Activated T-cell treated with anti-CD3 and anti-CD28 coated beads, Interleukin-2, amount 50 U/mL, for 4 hours (primary cell): ENCODE measurements at regions not wholly inside any gene's neighbourhood (a gene's known extent, or its start where the extent isn't known, plus 50 kb on each side); places are given as distances from the start of the nearest gene placed in this dataset.
A peak's percentile ranks its signal among the peaks of the same experiment; 100 is the strongest.
"Not testable (repeated sequence)": the region's sequence is repeated elsewhere in the genome, so short reads cannot be mapped to it uniquely, and the experiment has no call there.

Experiments used
- ATAC-seq, 2 donors: fragments of 200-7000 bp; cut with Tn5 transposase; one replicate each; pipeline ENCODE4 v1.10.0; 2021
- DNase-seq: peaks from one replicate; pipeline ENCODE4 v3.0.0-alpha.2; 2020
- H3K27me3 Mint-ChIP-seq: one replicate; pipeline ENCODE4 v1.8.0; 2021; ENCODE audit warnings: low read depth, mixed read lengths
- H3K36me3 Mint-ChIP-seq: one replicate; pipeline ENCODE4 v1.8.0; 2022; ENCODE audit warnings: mixed read lengths; ENCODE audit not compliant: insufficient read depth
- H3K4me1 Mint-ChIP-seq: one replicate; pipeline ENCODE4 v1.8.0; 2021; ENCODE audit warnings: low read depth, mixed read lengths
- H3K4me3 Mint-ChIP-seq: one replicate; pipeline ENCODE4 v1.8.0; 2021; ENCODE audit warnings: mild to moderate bottlenecking, moderate library complexity, mixed read lengths
- H3K9me3 Mint-ChIP-seq: one replicate; pipeline ENCODE4 v1.8.0; 2021; ENCODE audit warnings: mixed read lengths

- no peaks in the 10 kb centered on the region for H3K4me1 Mint-ChIP-seq
- peaks cover 6% of the 10 kb centered on the region for H3K27me3 Mint-ChIP-seq
- H3K4me3 Mint-ChIP-seq: no peak overlapping the region
- ATAC-seq (no peak), DNase-seq (no peak)
- no peaks in the 10 kb centered on the region for H3K9me3 Mint-ChIP-seq
- H3K36me3 Mint-ChIP-seq: no peaks in the 10 kb centered on the region
Measured at GRCh38 chr17:51474764-51475163, 214.4 kb downstream of the UTP18 start.

DNA sequence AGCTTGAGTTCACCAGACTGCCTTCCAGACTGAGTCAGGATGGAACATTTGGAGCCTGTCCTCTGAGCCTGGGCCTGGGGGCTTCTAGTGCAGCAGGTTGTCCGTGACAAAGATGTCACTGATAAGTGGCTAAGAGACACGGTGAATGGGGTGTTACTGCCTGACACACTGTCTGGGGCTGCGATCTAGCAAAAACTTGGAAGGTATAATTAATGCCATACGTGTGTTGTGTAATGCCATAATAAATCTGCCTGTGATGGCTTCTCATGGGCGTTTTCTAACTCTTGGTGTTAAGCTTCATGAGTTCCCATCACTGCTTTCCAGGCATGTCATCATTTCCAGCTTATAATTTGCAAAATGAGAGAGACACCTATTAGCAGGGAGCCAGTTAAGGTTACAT lies 215.4 kb downstream of the UTP18 start:
- ATAC-seq (no peak), DNase-seq (no peak)
- H3K4me3 Mint-ChIP-seq: no peak overlapping the region
- H3K36me3 Mint-ChIP-seq: no peaks in the 10 kb centered on the region
- H3K9me3 Mint-ChIP-seq: peaks cover 6% of the 10 kb centered on the region
- H3K4me1 Mint-ChIP-seq: no peaks in the 10 kb centered on the region
- H3K27me3 Mint-ChIP-seq: peaks cover 6% of the 10 kb centered on the region

DNA sequence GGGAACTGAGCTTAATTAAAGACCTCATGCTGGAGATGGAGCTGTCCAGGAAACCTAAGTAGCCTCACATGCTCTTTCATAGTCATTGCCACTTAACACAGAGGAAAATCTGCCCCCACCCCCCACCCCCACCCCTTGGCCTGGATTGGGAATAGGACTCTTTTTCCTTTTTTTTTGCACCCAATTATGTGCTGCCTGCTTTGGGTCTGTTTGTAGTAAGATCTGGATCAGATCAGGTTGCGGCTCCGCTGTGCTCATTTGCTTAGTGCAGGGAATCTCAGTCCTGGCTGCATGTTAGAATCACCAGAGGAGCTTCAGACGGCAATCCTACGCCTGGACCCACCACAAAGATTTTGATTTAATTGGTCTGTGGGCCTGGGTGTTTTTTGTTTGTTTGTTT lies 219.0 kb downstream of the UTP18 start:
- ATAC-seq: no peak
- no peak for DNase-seq
- Mint-ChIP-seq H3K4me3 (no peak overlapping the region), H3K9me3 (peaks cover 16% of the 10 kb centered on the region), H3K27me3 (peaks cover 6% of the 10 kb centered on the region), H3K4me1 (no peaks in the 10 kb centered on the region), H3K36me3 (no peaks in the 10 kb centered on the region)

DNA sequence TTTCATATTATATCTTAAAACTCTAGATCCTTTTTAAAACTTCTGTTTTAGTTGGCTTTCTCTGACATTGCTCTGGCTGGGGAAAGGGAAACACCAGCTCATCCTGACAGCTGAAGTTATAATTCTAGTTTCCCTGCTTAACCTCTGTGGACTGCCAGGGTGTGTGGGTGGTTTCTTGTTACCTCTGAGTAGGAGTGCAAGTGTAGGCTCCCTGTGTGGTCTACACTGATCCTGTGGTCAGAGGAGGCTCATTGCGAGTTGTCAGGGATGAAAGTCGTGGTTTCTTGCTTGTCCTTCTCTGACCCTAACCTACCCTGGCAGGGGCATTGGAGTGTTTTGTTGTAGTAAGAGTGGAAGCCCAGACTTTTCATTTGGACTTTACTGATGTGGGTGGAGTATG lies 221.0 kb downstream of the UTP18 start:
- Mint-ChIP-seq H3K36me3 (no peaks in the 10 kb centered on the region), H3K9me3 (peaks cover 16% of the 10 kb centered on the region), H3K27me3 (peaks cover 4% of the 10 kb centered on the region), H3K4me1 (no peaks in the 10 kb centered on the region), H3K4me3 (no peak overlapping the region)
- no peak for DNase-seq
- no peak for ATAC-seq

- not testable (repeated sequence) for DNase-seq, H3K36me3 Mint-ChIP-seq, ATAC-seq, H3K27me3 Mint-ChIP-seq, H3K4me1 Mint-ChIP-seq, H3K4me3 Mint-ChIP-seq
- H3K9me3 Mint-ChIP-seq: peaks cover 16% of the 10 kb centered on the region
Measured at GRCh38 chr17:51482248-51482647, 221.9 kb downstream of the UTP18 start.

- H3K4me1 Mint-ChIP-seq: peaks cover 3% of the 10 kb centered on the region
- no peak overlapping the region for H3K4me3 Mint-ChIP-seq
Measured at GRCh38 chr17:51486091-51486490, 225.7 kb downstream of the UTP18 start.

GRCh38 chr17:51486885-51487520 lies 226.7 kb downstream of the UTP18 start:
- peaks cover 7% of the 10 kb centered on the region for H3K27me3 Mint-ChIP-seq
- no peaks in the 10 kb centered on the region for H3K36me3 Mint-ChIP-seq
- H3K4me1 Mint-ChIP-seq: peaks cover 3% of the 10 kb centered on the region
- no peak overlapping the region for H3K4me3 Mint-ChIP-seq
- DNase-seq (no peak), ATAC-seq (no peak)
- H3K9me3 Mint-ChIP-seq: no peaks in the 10 kb centered on the region

More at GRCh38 chr17:51486091-51486490, 225.7 kb downstream of the UTP18 start:
- ATAC-seq (no peak), DNase-seq (no peak)
- H3K9me3 Mint-ChIP-seq: peaks cover 6% of the 10 kb centered on the region
- no peaks in the 10 kb centered on the region for H3K36me3 Mint-ChIP-seq
- H3K27me3 Mint-ChIP-seq: peaks cover 7% of the 10 kb centered on the region

DNA sequence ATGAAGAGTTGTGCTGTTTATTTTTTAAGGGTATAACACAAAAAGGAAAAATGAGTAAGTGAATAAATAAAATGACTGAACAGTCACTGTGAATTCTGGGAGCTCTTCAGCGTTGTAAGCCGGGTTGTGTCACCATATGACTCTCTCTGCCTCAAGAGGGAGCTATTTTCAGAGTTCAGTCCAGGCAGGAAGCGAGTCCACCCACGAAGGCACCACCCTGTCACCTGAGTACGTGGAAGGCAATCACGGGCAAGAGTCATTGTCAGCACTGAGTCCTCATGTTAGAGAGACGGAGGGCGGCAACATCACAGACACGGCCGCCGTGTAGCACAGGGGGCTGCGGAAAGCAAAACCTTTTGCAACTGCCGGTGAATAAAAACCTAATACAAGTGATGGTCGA lies 227.6 kb downstream of the UTP18 start:
- ATAC-seq: peak in 1 of 2 donors; percentile 63
- Mint-ChIP-seq H3K4me1 (peaks cover 3% of the 10 kb centered on the region), H3K9me3 (no peaks in the 10 kb centered on the region), H3K27me3 (peaks cover 7% of the 10 kb centered on the region), H3K36me3 (no peaks in the 10 kb centered on the region), H3K4me3 (no peak overlapping the region)
- DNase-seq: peak; percentile 15

GRCh38 chr17:51491416-51491815 lies 231.1 kb downstream of the UTP18 start:
- H3K9me3 Mint-ChIP-seq: no peaks in the 10 kb centered on the region
- H3K36me3 Mint-ChIP-seq: no peaks in the 10 kb centered on the region
- DNase-seq: no peak
- no peak for ATAC-seq
- peaks cover 7% of the 10 kb centered on the region for H3K27me3 Mint-ChIP-seq
- no peak overlapping the region for H3K4me3 Mint-ChIP-seq
- peaks cover 3% of the 10 kb centered on the region for H3K4me1 Mint-ChIP-seq

- Mint-ChIP-seq H3K36me3 (no peaks in the 10 kb centered on the region), H3K4me3 (no peak overlapping the region), H3K27me3 (no peaks in the 10 kb centered on the region), H3K4me1 (no peaks in the 10 kb centered on the region), H3K9me3 (no peaks in the 10 kb centered on the region)
- DNase-seq (no peak), ATAC-seq (no peak)
Measured at GRCh38 chr17:51493206-51493605, 232.9 kb downstream of the UTP18 start.

DNA sequence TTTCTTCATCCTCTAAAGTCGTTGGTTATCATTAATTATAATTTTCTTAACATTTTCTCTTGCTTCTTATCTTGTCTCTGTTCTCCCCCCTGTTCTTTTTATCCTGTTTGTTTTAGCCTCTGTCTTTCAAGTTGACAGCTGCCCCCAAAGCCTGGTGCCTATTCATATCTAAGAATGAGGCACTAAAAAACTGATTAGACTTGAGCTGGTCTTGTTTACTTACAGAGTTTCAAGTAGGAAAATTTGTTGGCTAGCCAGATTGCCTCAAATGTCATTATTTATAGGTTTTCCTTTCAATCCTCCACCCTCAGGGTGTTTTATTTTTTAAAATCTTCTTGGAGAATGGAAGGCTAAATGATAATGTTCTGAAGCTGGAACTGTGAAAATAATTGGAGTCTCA lies 236.0 kb downstream of the UTP18 start:
- H3K27me3 Mint-ChIP-seq: no peaks in the 10 kb centered on the region
- no peak overlapping the region for H3K4me3 Mint-ChIP-seq
- no peak for DNase-seq
- no peaks in the 10 kb centered on the region for H3K4me1 Mint-ChIP-seq
- no peak for ATAC-seq
- no peaks in the 10 kb centered on the region for H3K36me3 Mint-ChIP-seq
- H3K9me3 Mint-ChIP-seq: no peaks in the 10 kb centered on the region

GRCh38 chr17:51499897-51500296 lies 239.6 kb downstream of the UTP18 start:
- Mint-ChIP-seq H3K27me3 (peaks cover 9% of the 10 kb centered on the region), H3K36me3 (no peaks in the 10 kb centered on the region), H3K4me3 (no peak overlapping the region), H3K9me3 (no peaks in the 10 kb centered on the region), H3K4me1 (no peaks in the 10 kb centered on the region)
- ATAC-seq (no peak), DNase-seq (no peak)

DNA sequence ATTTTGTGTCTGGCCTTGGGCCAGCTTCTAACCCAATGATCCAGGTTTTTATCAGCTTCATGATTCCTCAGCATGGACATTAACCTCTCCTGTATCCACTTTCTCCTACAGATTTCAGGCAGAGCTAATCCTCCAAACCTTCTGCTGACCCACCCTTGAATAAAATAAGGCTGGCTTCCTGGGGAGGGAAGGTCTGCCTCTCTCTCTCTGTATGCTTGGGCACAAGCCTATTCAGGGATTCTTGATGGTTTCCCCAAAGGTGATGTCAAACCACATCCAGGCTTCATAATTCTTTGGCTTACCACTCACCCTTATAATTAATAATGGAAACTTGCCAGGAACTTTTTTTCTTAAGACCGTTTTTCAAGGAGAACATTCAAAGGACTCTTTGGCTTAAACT lies 240.1 kb downstream of the UTP18 start:
- H3K4me3 Mint-ChIP-seq: no peak overlapping the region
- ATAC-seq (no peak), DNase-seq (no peak)
- no peaks in the 10 kb centered on the region for H3K9me3 Mint-ChIP-seq
- H3K4me1 Mint-ChIP-seq: no peaks in the 10 kb centered on the region
- peaks cover 10% of the 10 kb centered on the region for H3K27me3 Mint-ChIP-seq
- no peaks in the 10 kb centered on the region for H3K36me3 Mint-ChIP-seq

DNA sequence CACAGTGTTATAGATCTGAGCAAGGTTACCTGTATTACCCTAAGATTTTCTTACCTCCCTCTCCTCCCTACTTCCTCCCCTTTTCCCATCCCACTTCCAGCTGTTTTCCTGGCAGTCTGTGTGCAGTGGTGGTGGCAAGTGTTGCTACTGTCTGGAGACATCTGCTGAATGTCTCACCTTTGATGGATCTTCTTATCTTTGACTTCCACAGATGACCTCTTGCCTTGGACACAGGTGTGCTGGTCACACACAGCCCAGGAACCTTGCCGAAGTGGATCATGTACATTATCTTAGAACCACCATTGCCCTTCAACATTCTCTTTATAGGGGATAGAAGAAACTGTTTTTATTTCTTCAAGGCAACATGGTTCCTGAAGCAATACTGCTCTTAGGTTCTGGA lies 245.1 kb downstream of the UTP18 start:
- H3K4me1 Mint-ChIP-seq: no peaks in the 10 kb centered on the region
- peaks cover 15% of the 10 kb centered on the region for H3K27me3 Mint-ChIP-seq
- no peak overlapping the region for H3K4me3 Mint-ChIP-seq
- DNase-seq (no peak), ATAC-seq (no peak)
- H3K36me3 Mint-ChIP-seq: no peaks in the 10 kb centered on the region
- H3K9me3 Mint-ChIP-seq: no peaks in the 10 kb centered on the region

DNA sequence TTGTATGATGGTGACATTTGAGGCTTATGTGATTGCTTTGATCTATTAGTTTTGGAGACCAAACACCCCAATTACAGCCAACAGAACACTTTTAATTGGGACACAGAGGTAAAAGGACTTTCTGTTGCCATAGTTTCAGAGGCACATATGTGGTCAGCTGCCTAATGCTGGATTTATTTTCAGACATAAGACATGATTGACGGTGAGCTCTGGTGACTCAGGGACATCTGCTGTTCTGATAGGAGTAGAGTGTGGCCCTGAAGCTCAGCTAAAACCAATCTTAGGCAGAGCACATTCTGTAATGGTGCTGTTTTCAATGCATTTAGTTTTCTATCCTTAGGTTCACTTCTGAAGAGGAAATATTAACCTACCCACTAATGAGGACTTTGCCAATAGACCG lies 247.1 kb downstream of the UTP18 start:
- Mint-ChIP-seq H3K4me1 (peaks cover 3% of the 10 kb centered on the region), H3K36me3 (no peaks in the 10 kb centered on the region), H3K4me3 (no peak overlapping the region), H3K9me3 (no peaks in the 10 kb centered on the region), H3K27me3 (peaks cover 15% of the 10 kb centered on the region)
- ATAC-seq: no peak
- DNase-seq: no peak

DNA sequence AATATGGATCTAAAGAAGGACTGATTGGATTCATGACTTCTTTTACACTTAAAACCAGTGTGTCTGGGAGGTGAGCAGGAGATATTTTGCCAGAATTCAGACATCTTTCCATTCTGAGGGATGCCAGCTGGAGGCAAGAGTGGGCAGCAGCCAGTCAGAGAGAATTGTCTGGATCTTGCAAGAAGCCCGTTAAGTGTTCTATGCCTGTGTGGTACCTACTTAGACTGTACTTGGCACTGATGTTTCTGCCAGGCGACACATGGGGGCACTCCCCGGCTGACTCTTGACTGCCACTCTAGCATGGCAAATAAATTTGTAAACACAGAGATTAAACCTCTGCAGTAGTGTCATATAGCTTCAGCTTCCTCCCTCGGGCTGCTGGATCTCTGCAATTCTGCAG lies 247.7 kb downstream of the UTP18 start:
- peaks cover 15% of the 10 kb centered on the region for H3K27me3 Mint-ChIP-seq
- H3K4me3 Mint-ChIP-seq: no peak overlapping the region
- DNase-seq: no peak
- H3K9me3 Mint-ChIP-seq: no peaks in the 10 kb centered on the region
- no peaks in the 10 kb centered on the region for H3K36me3 Mint-ChIP-seq
- no peak for ATAC-seq
- peaks cover 5% of the 10 kb centered on the region for H3K4me1 Mint-ChIP-seq
